ENCODE measurements at regions not wholly inside any gene's neighbourhood (a gene's known extent, or its start where the extent isn't known, plus 50 kb on each side); places are given as distances from the start of the nearest gene placed in this dataset.

DNA sequence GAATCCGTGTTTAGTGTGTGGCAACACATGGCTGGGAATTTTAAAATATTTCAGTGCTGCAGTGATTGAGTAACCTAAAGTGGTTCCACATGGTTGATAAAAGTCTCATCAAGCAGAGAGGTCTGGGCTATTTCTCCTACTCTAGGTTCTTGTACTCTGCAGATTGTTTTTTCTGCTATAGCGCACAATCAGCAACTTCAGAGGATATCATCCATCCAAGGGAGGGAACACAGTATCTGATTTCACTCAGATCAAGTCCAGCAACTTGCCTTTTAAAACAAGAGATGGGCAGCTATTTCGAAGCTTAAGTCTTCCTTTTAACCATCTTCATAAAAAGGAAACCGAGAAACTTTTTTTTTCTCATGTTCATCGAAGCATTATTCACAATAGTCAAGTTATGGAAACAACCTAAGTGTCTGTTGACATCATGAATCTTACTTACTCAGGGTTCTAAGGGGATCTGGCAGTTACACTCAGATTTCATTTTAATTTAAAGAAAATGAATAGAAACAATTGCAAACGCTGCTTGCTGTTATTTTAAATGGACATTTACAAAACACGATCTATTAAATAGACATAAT is 172.7 kb upstream of the TRIB2 start:
- BruUV-seq (replicated peaks): no TSS peak
- H3K9ac ChIP-seq (ENCODE audit: low read length): no peak overlapping the region
- ChIA-PET POLR2A (no interaction called here), RAD21 (ENCODE audit: low non-redundant PET in 1 of 2, low total read pairs in 2 of 2, uncharacterized antibody in 2 of 2, unreplicated experiment in 2 of 2) (no interaction called here), CTCF (no interaction called here)
- H3K4me1 ChIP-seq (ENCODE audit: control insufficient read depth in 1 of 2, insufficient read depth in 2 of 2, low read length in 2 of 2): no peaks in the 10 kb centered on the region
- no peaks in the 10 kb centered on the region for H3K36me3 ChIP-seq (ENCODE audit: control insufficient read depth in 1 of 2, insufficient read depth in 2 of 2, low read length in 2 of 2)
- H2AFZ ChIP-seq (ENCODE audit: low read depth, low read length, poor library complexity, severe bottlenecking): no peak overlapping the region
- ATAC-seq: no peak
- H3K4me2 ChIP-seq (ENCODE audit: low read length): no peak overlapping the region
- intact Hi-C loops (cut with micrococcal nuclease): no loop called here
- H3K27me3 ChIP-seq (ENCODE audit: insufficient read depth, low read length): no peaks in the 10 kb centered on the region
- no peaks in the 10 kb centered on the region for H4K20me1 ChIP-seq (ENCODE audit: insufficient read depth)
- H3K9me3 ChIP-seq (ENCODE audit: control insufficient read depth in 1 of 2, insufficient read depth in 1 of 2, low read depth in 1 of 2, low read length in 2 of 2): no peaks in the 10 kb centered on the region
- TF ChIP-seq ZFX (IDR thresholded peaks at IDR 0.05) (no peak), CBX3 (IDR thresholded peaks at IDR 0.05; ENCODE audit: low read depth) (no peak), SP1 (IDR thresholded peaks at IDR 0.05; ENCODE audit: low read depth) (no peak), FOSL1 (IDR thresholded peaks at IDR 0.05; ENCODE audit: low read depth) (no peak), SRF (IDR thresholded peaks at IDR 0.05; ENCODE audit: low read depth) (no peak), RAD21 (IDR thresholded peaks at IDR 0.05; ENCODE audit: low read depth) (no peak), EZH2 (IDR thresholded peaks at IDR 0.05) (no peak), TCF7L2 (IDR thresholded peaks at IDR 0.05; ENCODE audit: borderline replicate concordance, extremely low read depth, insufficient read depth, insufficient read length) (no peak), CEBPB (IDR thresholded peaks at IDR 0.05; ENCODE audit: low read depth) (no peak), POLR2A (IDR thresholded peaks at IDR 0.05; ENCODE audit: borderline replicate concordance, extremely low read depth, insufficient read depth, insufficient read length) (no peak), EGR1 (IDR thresholded peaks at IDR 0.05; ENCODE audit: low read depth) (no peak)
- TF ChIP-seq, protein P1, sequence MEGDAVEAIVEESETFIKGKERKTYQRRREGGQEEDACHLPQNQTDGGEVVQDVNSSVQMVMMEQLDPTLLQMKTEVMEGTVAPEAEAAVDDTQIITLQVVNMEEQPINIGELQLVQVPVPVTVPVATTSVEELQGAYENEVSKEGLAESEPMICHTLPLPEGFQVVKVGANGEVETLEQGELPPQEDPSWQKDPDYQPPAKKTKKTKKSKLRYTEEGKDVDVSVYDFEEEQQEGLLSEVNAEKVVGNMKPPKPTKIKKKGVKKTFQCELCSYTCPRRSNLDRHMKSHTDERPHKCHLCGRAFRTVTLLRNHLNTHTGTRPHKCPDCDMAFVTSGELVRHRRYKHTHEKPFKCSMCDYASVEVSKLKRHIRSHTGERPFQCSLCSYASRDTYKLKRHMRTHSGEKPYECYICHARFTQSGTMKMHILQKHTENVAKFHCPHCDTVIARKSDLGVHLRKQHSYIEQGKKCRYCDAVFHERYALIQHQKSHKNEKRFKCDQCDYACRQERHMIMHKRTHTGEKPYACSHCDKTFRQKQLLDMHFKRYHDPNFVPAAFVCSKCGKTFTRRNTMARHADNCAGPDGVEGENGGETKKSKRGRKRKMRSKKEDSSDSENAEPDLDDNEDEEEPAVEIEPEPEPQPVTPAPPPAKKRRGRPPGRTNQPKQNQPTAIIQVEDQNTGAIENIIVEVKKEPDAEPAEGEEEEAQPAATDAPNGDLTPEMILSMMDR (IDR thresholded peaks at IDR 0.05 in 2 of 3, conservative IDR thresholded peaks at IDR 0.05 in 1 of 3; ENCODE audit: borderline replicate concordance in 1 of 3, insufficient read depth in 1 of 3, low read depth in 2 of 3, low read length in 2 of 3): no peak
- TF ChIP-seq, protein P2, sequence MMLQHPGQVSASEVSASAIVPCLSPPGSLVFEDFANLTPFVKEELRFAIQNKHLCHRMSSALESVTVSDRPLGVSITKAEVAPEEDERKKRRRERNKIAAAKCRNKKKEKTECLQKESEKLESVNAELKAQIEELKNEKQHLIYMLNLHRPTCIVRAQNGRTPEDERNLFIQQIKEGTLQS (IDR thresholded peaks at IDR 0.05): no peak
- TF ChIP-seq, protein P3, sequence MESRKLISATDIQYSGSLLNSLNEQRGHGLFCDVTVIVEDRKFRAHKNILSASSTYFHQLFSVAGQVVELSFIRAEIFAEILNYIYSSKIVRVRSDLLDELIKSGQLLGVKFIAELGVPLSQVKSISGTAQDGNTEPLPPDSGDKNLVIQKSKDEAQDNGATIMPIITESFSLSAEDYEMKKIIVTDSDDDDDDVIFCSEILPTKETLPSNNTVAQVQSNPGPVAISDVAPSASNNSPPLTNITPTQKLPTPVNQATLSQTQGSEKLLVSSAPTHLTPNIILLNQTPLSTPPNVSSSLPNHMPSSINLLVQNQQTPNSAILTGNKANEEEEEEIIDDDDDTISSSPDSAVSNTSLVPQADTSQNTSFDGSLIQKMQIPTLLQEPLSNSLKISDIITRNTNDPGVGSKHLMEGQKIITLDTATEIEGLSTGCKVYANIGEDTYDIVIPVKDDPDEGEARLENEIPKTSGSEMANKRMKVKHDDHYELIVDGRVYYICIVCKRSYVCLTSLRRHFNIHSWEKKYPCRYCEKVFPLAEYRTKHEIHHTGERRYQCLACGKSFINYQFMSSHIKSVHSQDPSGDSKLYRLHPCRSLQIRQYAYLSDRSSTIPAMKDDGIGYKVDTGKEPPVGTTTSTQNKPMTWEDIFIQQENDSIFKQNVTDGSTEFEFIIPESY (IDR thresholded peaks at IDR 0.05; ENCODE audit: extremely low read depth, insufficient replicate concordance, low read length): no peak
- no peaks in the 10 kb centered on the region for H3K79me2 ChIP-seq (ENCODE audit: insufficient read depth, low read length)
- no peak overlapping the region for H3K27ac ChIP-seq (ENCODE audit: low read depth, low read length)
- no peak overlapping the region for H3K4me3 ChIP-seq (replicated peaks in 1 of 2; ENCODE audit: low read depth in 1 of 2, low read length in 2 of 2)
- no peak for DNase-seq (ENCODE audit: low read depth, low spot score)
- H3K9me2 ChIP-seq (ENCODE audit: insufficient read depth): no peaks in the 10 kb centered on the region
